ENCODE measurements at regions not wholly inside any gene's neighbourhood (a gene's known extent, or its start where the extent isn't known, plus 50 kb on each side); places are given as distances from the start of the nearest gene placed in this dataset.

GRCh38 chr3:170712336-170712735 lies 126.5 kb upstream of the SLC7A14 start:
- TF ChIP-seq CTCF (IDR thresholded peaks at IDR 0.05; ENCODE audit: insufficient read depth, low read depth, low read length), result no peak
- no peak for DNase-seq (ENCODE audit: low read depth)
- H3K4me3 ChIP-seq (ENCODE audit: low read depth, low read length), result no peak overlapping the region

GRCh38 chr3:170711786-170712185 lies 125.9 kb upstream of the SLC7A14 start:
- no peak overlapping the region for H3K4me3 ChIP-seq (ENCODE audit: low read depth, low read length)
- DNase-seq (ENCODE audit: low read depth), result no peak
- no peak for TF ChIP-seq CTCF (IDR thresholded peaks at IDR 0.05; ENCODE audit: insufficient read depth, low read depth, low read length)

- DNase-seq (ENCODE audit: low read depth), result peak; percentile 96
- no peak for TF ChIP-seq CTCF (IDR thresholded peaks at IDR 0.05; ENCODE audit: insufficient read depth, low read depth, low read length)
- H3K4me3 ChIP-seq (ENCODE audit: low read depth, low read length), result no peak overlapping the region
These were observed 123.2 kb upstream of the SLC7A14 start for GRCh38 chr3:170709046-170709445.

- H3K4me3 ChIP-seq (ENCODE audit: low read depth, low read length), result no peak overlapping the region
- DNase-seq (ENCODE audit: low read depth), result no peak
- TF ChIP-seq CTCF (IDR thresholded peaks at IDR 0.05; ENCODE audit: insufficient read depth, low read depth, low read length), result no peak
These were observed 122.0 kb upstream of the SLC7A14 start for GRCh38 chr3:170707899-170708298.

DNA sequence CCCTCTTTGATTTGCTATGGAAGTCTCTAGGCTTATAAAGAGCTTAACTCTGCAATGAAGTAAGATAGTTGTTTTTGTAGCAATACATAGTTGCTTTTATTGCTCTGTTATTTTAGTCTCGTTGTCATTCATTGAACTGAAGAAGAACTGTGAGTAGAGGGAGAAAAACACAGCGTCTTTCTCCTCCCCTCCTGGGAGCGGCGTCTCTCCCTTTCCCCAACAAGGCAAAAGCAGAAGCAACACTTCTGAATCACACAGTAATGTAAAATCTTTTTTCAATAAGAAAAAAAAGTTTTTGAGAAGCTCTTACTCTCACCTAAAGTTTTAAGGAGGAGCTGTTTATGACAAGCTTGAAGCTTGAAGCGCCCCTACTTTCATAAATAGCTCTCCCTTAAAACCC lies 119.3 kb upstream of the SLC7A14 start:
- peak; percentile 39 for DNase-seq (ENCODE audit: low read depth)
- no peak overlapping the region for H3K4me3 ChIP-seq (ENCODE audit: low read depth, low read length)

DNA sequence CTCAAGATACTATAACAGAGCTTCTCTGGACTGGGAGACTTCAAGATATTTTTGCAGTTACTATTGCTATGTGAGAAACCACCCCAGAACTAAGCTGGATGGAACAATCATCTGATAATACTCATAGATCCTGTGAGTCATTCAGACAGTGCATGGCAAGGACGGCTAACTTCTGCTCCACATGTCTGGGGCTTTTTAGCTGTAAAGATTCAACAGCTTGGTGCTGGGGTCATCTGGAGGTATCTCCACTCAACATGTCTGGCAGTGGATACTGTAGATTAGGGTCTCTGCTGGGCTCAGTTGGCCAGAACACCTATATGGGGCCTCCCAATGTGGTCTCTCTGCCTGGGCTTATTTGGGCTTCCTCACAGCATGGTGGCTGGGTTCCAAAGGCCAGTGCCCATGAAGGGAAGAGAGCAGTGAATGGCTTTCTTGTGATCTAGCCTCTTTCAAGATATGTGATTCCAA lies 117.3 kb upstream of the SLC7A14 start:
- peak; percentile 87 for DNase-seq (ENCODE audit: low read depth)
- no peak for TF ChIP-seq CTCF (IDR thresholded peaks at IDR 0.05; ENCODE audit: insufficient read depth, low read depth, low read length)
- no peak overlapping the region for H3K4me3 ChIP-seq (ENCODE audit: low read depth, low read length)

More for the DNA sequence above, 119.3 kb upstream of the SLC7A14 start:
- TF ChIP-seq CTCF (IDR thresholded peaks at IDR 0.05; ENCODE audit: insufficient read depth, low read depth, low read length), result no peak
